Activated T-cell treated with anti-CD3 and anti-CD28 coated beads, Interleukin-2, amount 50 U/mL, for 48 hours (primary cell): ENCODE measurements at regions not wholly inside any gene's neighbourhood (a gene's known extent, or its start where the extent isn't known, plus 50 kb on each side); places are given as distances from the start of the nearest gene placed in this dataset.
"Not testable (repeated sequence)": the region's sequence is repeated elsewhere in the genome, so short reads cannot be mapped to it uniquely, and the experiment has no call there.

Experiments used
- DNase-seq, 2 experiments: peaks; one replicate each; pipeline ENCODE4 v3.0.0-alpha.2; 2020

GRCh38 chr4:30160140-30160539 is 560.0 kb upstream of the PCDH7 start:
- no peak for DNase-seq

DNA sequence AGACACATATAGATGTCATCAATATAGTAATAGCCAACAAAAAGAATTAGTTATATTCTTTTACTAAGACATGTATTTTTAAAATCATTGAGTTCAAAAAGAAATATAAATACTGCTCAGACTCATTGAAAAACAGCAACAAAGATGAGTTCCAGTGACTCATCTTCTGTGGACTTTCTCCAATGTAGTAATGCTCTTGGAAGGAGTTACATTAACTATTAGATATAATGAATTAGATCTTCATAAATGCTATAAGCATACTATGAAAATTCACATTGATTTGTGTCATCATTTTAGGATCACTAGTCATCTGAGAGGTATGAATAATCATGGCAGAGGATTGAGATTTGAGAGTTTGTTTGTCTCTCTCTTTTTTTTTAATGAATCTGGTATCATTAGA is 547.8 kb upstream of the PCDH7 start:
- no peak for DNase-seq

DNA sequence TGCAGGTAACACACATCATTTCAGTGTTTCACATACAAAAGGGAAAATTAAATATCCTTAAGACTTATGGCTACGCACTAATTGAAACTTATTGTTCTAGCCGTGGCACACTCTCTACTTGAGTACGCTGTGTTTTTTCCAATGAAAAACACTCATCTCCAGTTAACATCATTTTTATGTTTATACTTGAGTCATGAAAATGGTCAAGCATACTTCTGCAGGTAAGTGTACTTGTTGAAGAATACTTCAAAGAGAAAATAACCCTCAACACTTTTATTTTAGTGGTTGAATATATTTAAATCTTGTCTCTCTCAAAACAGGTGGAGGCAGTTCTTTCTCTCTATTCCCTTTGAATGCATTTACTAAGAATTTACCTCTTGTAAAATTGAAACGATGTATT is 538.7 kb upstream of the PCDH7 start:
- DNase-seq: no peak

DNA sequence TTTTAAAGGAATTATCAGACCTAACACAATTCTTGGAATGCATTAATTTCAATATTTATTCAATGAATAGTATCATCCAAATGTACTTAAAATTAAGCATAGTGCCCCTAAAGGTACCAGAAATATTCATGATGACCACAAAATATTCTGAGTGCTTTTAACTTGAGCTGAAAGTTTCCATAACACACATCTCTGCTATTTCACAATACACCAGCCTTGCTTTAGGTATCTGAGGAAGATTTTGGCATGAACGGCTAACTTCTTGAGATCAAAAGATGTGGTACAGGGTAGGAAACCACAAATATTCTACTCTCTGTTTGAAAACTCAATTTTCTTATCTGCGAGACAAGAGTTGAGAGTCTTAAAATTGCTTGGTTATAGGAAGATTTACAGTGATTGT is 538.3 kb upstream of the PCDH7 start:
- DNase-seq: no peak

GRCh38 chr4:30182786-30183185 is 537.4 kb upstream of the PCDH7 start:
- no peak for DNase-seq

DNA sequence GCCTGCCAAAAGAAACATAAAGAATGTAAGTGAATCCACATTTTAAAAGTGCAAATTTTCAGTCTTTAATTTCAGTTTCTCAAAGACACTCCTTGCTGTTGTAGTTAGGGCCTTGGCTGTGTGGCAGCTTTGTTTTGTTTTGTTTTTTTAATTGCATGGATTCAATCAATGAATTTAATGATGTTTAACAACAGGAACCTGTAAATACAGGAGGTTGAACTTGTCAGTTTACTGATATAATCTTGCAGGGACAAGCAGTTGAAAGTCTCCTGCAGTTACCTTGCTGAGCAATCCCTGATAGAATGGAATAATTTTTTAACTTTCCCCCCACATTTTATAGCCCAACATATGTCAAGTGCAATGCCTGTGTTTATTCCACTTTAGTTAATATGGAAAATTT is 528.3 kb upstream of the PCDH7 start:
- DNase-seq: no peak

GRCh38 chr4:30207389-30207788 is 512.8 kb upstream of the PCDH7 start:
- no peak for DNase-seq

DNA sequence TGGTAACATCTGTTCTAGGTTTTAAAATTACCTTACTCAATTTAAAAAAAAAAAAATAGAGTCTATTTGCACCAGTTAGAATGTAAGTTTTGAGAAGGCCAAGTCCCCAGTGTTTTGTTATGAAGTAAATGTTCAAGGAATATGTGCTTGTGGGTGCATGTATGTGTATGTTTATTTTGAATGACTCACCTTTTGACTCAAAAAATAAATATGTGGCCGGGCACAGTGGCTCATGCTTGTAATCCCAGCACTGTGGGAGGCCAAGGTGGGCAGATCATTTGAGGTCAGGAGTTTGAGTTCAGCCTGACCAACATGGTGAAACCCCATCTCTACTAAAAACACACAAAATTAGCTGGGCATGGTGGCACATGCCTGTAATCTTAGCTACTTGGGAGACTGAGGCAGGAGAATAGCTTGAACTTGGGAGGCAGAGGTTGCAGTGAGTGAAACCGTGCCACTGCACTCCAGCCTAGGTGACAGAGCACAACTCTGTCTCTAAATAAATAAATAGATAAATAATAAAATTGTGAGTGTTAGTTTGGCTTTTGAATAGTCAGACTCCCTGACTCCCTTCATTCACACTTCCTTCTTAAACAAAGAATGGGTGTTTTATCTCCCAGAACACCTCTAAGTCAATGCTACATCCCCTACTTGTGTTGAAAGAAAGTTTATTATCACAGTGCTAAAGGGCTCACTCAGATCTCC is 511.3 kb upstream of the PCDH7 start:
- DNase-seq: no peak

- not testable (repeated sequence) for DNase-seq
Observed at GRCh38 chr4:30215973-30216372, 504.2 kb upstream of the PCDH7 start.

GRCh38 chr4:30245140-30245539 is 475.0 kb upstream of the PCDH7 start:
- no peak for DNase-seq

- DNase-seq: no peak
Observed at GRCh38 chr4:30256116-30256832, 463.9 kb upstream of the PCDH7 start.

GRCh38 chr4:30258949-30259348 is 461.2 kb upstream of the PCDH7 start:
- no peak for DNase-seq

DNA sequence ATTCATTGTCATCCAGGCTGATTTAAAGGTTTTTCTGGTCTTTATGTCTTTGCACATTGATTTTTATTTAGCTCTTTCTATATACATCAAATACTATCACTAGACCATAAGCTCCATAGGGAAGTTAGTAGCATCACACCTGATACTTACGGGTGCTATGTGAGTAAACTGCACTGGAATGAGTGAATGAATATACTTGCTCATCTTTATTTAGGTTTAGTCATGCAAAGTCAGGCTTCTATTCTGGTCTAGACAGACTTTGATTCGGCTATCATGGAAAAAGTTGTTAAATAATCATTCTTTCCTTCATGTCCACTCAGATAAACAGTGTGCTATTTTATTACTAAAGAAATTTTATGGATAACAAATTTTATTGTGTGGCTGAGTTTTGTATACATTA is 457.8 kb upstream of the PCDH7 start:
- DNase-seq: no peak

- DNase-seq: no peak
Observed at GRCh38 chr4:30264465-30264864, 455.7 kb upstream of the PCDH7 start.

GRCh38 chr4:30265716-30266115 is 454.5 kb upstream of the PCDH7 start:
- DNase-seq: no peak

DNA sequence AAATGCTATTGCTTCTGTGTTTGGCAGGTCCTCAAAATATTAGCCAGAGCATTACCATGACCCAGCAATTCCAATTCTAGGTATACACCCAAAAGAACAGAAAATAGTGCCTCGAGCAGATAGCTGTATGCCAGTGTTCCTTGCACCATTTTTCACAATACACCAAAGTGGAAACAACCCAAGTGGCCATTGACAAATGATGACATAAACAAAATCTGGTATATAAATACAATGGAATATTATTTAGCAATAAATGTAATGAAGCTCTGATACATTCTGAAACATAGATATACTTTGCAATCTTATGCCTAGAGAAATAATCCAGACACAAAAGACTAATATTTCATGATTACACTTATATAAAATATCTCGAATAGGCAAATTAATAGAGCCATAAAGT is 451.8 kb upstream of the PCDH7 start:
- DNase-seq: no peak

DNA sequence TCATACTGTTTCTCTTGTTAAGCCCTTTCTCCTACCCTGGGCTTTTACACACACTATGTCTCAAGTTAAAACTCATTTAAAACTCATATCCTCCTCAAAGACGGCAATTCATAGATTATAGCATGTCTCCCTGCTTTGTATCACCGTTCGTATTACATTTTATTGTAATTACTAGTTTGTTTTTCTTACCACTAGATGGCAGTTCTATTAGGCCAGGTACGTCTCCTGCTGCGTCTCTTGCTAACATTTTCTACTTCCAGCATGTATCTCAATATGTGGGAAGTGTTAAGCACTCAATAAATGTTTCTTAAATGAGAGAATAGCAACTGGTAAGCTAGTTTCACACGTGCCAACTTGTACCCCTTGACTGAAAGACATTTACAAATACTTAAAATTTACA is 450.3 kb upstream of the PCDH7 start:
- DNase-seq: no peak

- no peak for DNase-seq
Observed at GRCh38 chr4:30281986-30282385, 438.2 kb upstream of the PCDH7 start.

GRCh38 chr4:30283336-30283735 is 436.8 kb upstream of the PCDH7 start:
- DNase-seq: no peak

GRCh38 chr4:30294295-30294694 is 425.9 kb upstream of the PCDH7 start:
- DNase-seq: no peak

GRCh38 chr4:30295652-30296051 is 424.5 kb upstream of the PCDH7 start:
- no peak for DNase-seq

GRCh38 chr4:30314001-30314400 is 406.2 kb upstream of the PCDH7 start:
- DNase-seq: no peak

- DNase-seq: no peak
Observed at GRCh38 chr4:30330894-30331652, 389.1 kb upstream of the PCDH7 start.

DNA sequence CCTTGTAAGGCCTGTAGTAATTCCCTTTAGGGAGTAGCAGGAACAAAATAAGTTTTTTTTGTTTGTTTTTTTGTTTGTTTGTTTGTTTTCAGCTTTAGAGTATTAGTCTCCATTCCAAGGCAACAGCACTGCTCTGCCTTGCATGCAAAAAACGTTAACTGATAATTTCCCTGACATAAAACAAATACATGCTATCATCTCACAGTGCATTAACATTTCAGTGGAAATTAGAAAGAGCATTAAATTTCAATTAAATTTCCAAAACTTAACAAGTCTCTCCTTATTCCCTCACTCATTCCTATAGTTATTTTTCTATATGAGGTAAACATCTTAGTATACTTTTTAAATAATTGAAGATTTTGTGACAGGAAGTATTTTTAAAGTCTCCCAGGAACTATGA is 378.4 kb upstream of the PCDH7 start:
- DNase-seq: no peak
